GM21737 (cell line): ENCODE measurements at regions not wholly inside any gene's neighbourhood (a gene's known extent, or its start where the extent isn't known, plus 50 kb on each side); places are given as distances from the start of the nearest gene placed in this dataset.
A peak's percentile ranks its signal among the peaks of the same experiment; 100 is the strongest.

Experiments used
- ATAC-seq: cut with Tn5 transposase; IDR thresholded peaks from one replicate; pipeline ENCODE4 v1.9.1; 2021; ENCODE audit warnings: mild to moderate bottlenecking, moderate library complexity; ENCODE audit not compliant: unreplicated experiment

- ATAC-seq: no peak
Observed at GRCh38 chr2:59893612-59894011, 659.8 kb downstream of the BCL11A start.

DNA sequence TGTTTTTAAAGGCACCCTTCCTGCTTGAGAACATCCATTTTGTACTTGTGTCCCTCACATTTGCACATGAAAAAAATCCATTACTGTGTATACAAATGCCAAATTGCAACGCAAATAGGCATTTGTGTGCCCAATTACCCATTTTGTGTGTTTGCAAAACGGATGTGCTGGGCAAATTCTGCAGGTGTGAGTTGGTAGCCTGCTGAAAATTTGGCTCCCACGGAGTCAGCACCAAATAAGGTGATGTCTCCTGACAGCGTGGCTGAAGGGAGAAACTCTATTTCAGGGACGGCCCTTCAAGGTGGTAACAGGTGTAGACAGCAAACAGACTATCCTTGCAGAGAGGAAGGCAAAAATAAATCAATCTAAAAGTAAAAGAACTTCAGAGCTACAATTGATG, 661.1 kb downstream of the BCL11A start:
- no peak for ATAC-seq

DNA sequence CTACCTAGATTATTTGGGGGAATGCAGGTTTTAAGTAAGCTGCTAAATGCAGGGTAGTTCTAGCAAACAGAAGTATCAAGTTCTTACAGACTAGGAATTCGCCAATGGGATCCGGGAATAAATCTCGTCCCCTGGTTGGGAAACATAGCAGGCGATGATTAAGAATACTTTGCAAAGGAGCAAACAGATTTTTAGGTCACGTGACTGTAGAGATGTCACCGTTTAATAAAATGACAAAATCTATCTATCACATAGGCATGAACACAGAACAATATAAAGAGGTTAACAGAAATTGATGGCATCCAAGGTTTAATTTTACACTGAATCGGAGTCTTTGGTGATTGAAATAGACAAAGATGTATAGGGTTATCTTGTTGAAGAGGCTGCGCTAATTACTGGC, 664.1 kb downstream of the BCL11A start:
- no peak for ATAC-seq

DNA sequence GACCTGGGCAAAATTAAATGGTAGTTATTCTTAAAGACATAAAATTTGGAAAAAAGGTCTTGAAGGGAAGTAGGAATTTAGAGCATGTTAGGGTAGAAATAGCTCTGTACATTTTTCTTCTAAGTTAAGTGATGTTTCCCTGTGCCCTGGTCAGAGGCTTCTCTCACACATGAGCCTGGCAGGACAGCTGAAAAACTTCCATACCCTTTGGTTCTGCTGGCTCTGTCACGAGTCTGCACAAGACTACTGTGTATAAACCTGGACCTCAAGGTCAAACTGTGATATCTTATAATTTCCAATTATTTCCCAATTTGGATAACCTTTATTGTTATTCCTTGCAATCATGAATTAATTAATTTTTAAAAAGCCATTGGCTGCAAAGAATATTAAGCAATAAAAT, 664.7 kb downstream of the BCL11A start:
- no peak for ATAC-seq

DNA sequence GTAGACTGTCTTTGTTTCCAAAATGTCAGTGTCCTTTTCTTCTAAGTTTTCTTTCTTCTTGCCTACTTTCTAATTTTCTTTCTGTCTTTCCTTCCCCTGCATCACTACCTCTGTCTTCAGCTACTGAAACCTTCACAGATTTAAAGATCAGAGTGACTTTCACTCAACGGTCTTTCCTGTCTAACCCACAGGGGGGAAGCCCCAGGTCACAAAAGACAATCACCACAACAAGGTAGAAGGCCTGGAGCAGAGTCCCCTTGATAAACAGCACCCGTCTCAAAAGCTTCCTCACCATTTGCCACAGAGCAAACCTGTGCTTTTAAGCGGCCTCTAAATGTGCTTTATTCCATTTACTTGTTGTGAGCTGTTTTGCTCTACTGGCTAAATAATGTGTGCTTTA, 665.4 kb downstream of the BCL11A start:
- peak; percentile 97 for ATAC-seq

- ATAC-seq: no peak
Observed at GRCh38 chr2:59887366-59887765, 666.1 kb downstream of the BCL11A start.

- no peak for ATAC-seq
Observed at GRCh38 chr2:59886759-59887158, 666.7 kb downstream of the BCL11A start.

GRCh38 chr2:59885541-59885940, 667.9 kb downstream of the BCL11A start:
- no peak for ATAC-seq

GRCh38 chr2:59884166-59884565, 669.3 kb downstream of the BCL11A start:
- ATAC-seq: no peak

GRCh38 chr2:59882822-59883221, 670.6 kb downstream of the BCL11A start:
- no peak for ATAC-seq

GRCh38 chr2:59882279-59882678, 671.2 kb downstream of the BCL11A start:
- no peak for ATAC-seq

GRCh38 chr2:59881218-59881617, 672.2 kb downstream of the BCL11A start:
- ATAC-seq: no peak

DNA sequence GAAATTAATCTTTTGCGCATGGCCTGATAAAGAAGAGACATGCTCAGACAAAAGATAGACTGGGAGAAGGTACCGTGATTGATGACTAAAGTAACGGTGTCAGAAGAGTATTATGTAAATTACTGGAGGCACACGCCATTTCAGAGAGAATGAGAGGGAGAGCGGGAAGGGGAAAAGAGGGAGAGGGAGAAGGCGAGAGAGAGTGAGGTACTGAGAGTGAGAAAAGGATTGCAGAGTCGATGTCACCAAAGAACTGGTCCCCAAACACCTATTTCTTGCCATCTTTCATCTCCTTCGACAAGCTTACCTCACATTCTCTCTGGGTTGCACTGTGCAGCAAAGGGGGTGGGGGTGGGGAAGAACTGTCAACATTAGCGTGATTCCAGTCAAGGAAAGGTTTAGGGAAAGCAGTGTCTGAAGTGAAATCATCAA, 673.7 kb downstream of the BCL11A start:
- ATAC-seq: no peak

GRCh38 chr2:59875836-59876235, 677.6 kb downstream of the BCL11A start:
- no peak for ATAC-seq

GRCh38 chr2:59874971-59875755, 678.3 kb downstream of the BCL11A start:
- ATAC-seq: no peak

DNA sequence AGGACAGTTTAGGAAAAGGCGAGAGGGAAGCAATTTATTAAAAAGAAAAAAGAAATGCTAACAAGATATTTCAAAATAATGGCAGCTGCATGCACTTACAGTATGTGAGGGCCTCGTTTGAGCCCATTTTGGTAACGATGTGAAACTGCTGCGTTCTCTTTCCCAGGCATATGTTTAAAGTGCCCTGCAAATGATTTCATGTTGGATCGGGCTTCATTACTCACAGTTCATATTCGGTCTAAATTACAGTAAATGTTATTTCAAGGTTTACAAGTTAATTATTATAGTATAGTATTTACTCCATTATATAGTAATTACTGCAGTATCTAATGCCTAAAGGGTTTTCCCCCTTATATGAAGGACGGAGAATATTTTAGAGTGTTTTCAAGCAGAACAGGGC, 679.1 kb downstream of the BCL11A start:
- ATAC-seq: no peak

- ATAC-seq: no peak
Observed at GRCh38 chr2:59871830-59872229, 681.6 kb downstream of the BCL11A start.

GRCh38 chr2:59868981-59869380, 684.5 kb downstream of the BCL11A start:
- ATAC-seq: no peak

- no peak for ATAC-seq
Observed at GRCh38 chr2:59866436-59866835, 687.0 kb downstream of the BCL11A start.

DNA sequence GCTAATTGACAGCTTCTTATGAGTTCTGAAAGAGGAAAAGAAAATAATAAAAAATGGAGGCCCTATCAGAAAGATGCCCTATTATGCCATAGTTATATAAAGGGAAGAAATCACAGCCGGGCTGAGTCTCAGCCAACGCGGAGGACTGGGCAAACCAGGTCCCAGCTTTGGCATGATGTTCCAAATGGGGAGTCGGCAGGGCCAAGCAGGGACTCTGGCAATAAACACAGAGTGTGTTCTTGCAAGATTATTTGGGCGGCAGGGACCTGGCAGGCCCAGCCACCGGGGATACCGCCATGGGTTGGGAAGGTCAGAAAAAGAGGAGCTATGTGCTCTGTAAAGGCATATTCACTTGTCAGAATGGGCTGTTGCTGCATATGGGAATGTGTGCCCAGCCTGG, 694.9 kb downstream of the BCL11A start:
- ATAC-seq: no peak

- ATAC-seq: no peak
Observed at GRCh38 chr2:59857109-59857508, 696.3 kb downstream of the BCL11A start.

- no peak for ATAC-seq
Observed at GRCh38 chr2:59856391-59856790, 697.1 kb downstream of the BCL11A start.

- no peak for ATAC-seq
Observed at GRCh38 chr2:59853032-59853431, 700.4 kb downstream of the BCL11A start.
